Astrocyte (in vitro differentiated cells and primary cell): ENCODE measurements at regions not wholly inside any gene's neighbourhood (a gene's known extent, or its start where the extent isn't known, plus 50 kb on each side); places are given as distances from the start of the nearest gene placed in this dataset.

ENCODE experiments used
- CTCF ChIP-seq: IDR thresholded peaks from 2 replicates; pipeline ENCODE4 v1.5.1; 2011; ENCODE audit warnings: low read depth, mild to moderate bottlenecking, inconsistent platforms, low read length, moderate library complexity; ENCODE audit not compliant: insufficient read depth
- EZH2 ChIP-seq: IDR thresholded peaks from 2 replicates; pipeline ENCODE4 v1.6.1; 2012; ENCODE audit warnings: mild to moderate bottlenecking, low read length, inconsistent platforms; ENCODE audit not compliant: insufficient read depth

DNA sequence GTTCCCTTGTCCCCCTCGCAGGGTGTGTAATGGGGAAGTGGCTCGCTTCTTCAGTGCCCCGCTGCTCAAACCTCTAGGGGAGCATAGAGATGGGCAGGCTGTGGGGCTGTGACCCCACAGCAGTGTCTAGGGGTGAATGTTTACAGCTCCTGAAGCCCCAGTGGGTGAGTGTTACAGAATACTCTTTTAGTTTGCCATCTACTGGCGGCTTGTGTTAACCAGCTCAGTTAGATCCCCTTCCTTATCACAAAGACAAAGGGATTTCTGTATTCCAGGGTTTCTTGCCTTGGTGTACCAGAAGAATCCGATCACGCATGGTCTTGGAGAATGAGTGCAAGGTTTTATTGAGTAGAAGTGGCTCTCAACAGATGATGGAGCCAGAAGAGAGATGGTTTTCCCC lies 108.1 kb upstream of the IQCM start:
- TF ChIP-seq CTCF (no peak), EZH2 (no peak)
